Mesenchymal stem cell (in vitro differentiated cells and primary cell): ENCODE measurements at regions not wholly inside any gene's neighbourhood (a gene's known extent, or its start where the extent isn't known, plus 50 kb on each side); places are given as distances from the start of the nearest gene placed in this dataset.

Experiments
- DNase-seq: peaks from one replicate; pipeline ENCODE4 v3.0.0-alpha.2; 2013
- H2AFZ ChIP-seq: one replicate; pipeline ENCODE4 v1.6.1; 2013; ENCODE audit warnings: low read depth, mild to moderate bottlenecking, control low read depth, inconsistent platforms, low read length, moderate library complexity
- H2AK5ac ChIP-seq: 2 replicates; pipeline ENCODE4 v1.6.1; 2013; ENCODE audit warnings: low read length, moderate library complexity, mild to moderate bottlenecking, inconsistent platforms; ENCODE audit not compliant: severe bottlenecking
- H2BK120ac ChIP-seq: one replicate; pipeline ENCODE4 v1.6.1; 2013; ENCODE audit warnings: low read depth, mild to moderate bottlenecking, inconsistent platforms, low read length, moderate library complexity
- H2BK12ac ChIP-seq, 2 experiments: one replicate each; pipeline ENCODE4 v1.6.1; 2013; ENCODE audit warnings: inconsistent platforms in 2 of 2, low read length in 2 of 2, mild to moderate bottlenecking in 2 of 2, moderate library complexity in 2 of 2, control low read depth in 1 of 2
- H2BK15ac ChIP-seq: one replicate; pipeline ENCODE4 v1.6.1; 2013; ENCODE audit warnings: mild to moderate bottlenecking, low read depth, inconsistent platforms; ENCODE audit not compliant: poor library complexity, severe bottlenecking
- H2BK5ac ChIP-seq: 2 replicates; pipeline ENCODE4 v1.6.1; 2013; ENCODE audit warnings: low read depth, mild to moderate bottlenecking, low read length, control low read depth, inconsistent platforms; ENCODE audit not compliant: poor library complexity, severe bottlenecking
- H3K14ac ChIP-seq, 2 experiments: one replicate each; pipeline ENCODE4 v1.6.1; 2013; ENCODE audit warnings: inconsistent platforms in 2 of 2, low read length in 2 of 2, control low read depth in 1 of 2, mild to moderate bottlenecking in 1 of 2, moderate library complexity in 1 of 2
- H3K18ac ChIP-seq, 2 experiments: one replicate each; pipeline ENCODE4 v1.6.1; 2013; ENCODE audit warnings: inconsistent platforms in 2 of 2, low read length in 2 of 2, control low read depth in 1 of 2, low read depth in 1 of 2, mild to moderate bottlenecking in 1 of 2
- H3K23ac ChIP-seq, 2 experiments: one replicate each; pipeline ENCODE4 v1.6.1; 2013; ENCODE audit warnings: inconsistent platforms in 2 of 2, low read length in 2 of 2, mild to moderate bottlenecking in 2 of 2, moderate library complexity in 2 of 2, control low read depth in 1 of 2
- H3K27ac ChIP-seq: 2 replicates; pipeline ENCODE4 v1.5.1; 2013; ENCODE audit warnings: mild to moderate bottlenecking, moderate library complexity, low read length, control low read depth, inconsistent platforms; ENCODE audit not compliant: poor library complexity, severe bottlenecking
- H3K27me3 ChIP-seq, 2 experiments: 2 replicates each; pipeline versions ENCODE4 v1.6.1 to v1.7.0; 2013; ENCODE audit warnings: low read length in 2 of 2, mild to moderate bottlenecking in 2 of 2, moderate library complexity in 2 of 2, control low read depth in 1 of 2, inconsistent platforms in 1 of 2; ENCODE audit not compliant: control insufficient read depth in 1 of 2, insufficient read depth in 1 of 2
- H3K36me3 ChIP-seq, 2 experiments: 2 replicates each; pipeline versions ENCODE4 v1.6.1 to v1.7.0; 2013; ENCODE audit warnings: low read length in 2 of 2, control low read depth in 1 of 2, inconsistent platforms in 1 of 2, low read depth in 1 of 2, mild to moderate bottlenecking in 1 of 2; ENCODE audit not compliant: insufficient read depth in 2 of 2, control insufficient read depth in 1 of 2
- H3K4ac ChIP-seq, 2 experiments: one replicate each; pipeline ENCODE4 v1.6.1; 2013; ENCODE audit warnings: inconsistent platforms in 2 of 2, low read length in 2 of 2, mild to moderate bottlenecking in 2 of 2, moderate library complexity in 2 of 2, control low read depth in 1 of 2, low read depth in 1 of 2
- H3K4me1 ChIP-seq: 2 replicates; pipeline ENCODE4 v1.6.1; 2013; ENCODE audit warnings: low read depth, low read length, control low read depth; ENCODE audit not compliant: control insufficient read depth, insufficient read depth
- H3K4me2 ChIP-seq: 2 replicates; pipeline ENCODE4 v1.6.1; 2013; ENCODE audit warnings: low read length, mild to moderate bottlenecking, inconsistent platforms; ENCODE audit not compliant: poor library complexity, severe bottlenecking
- H3K4me3 ChIP-seq, 2 experiments: 2 replicates each; pipeline versions ENCODE4 v1.5.1 to v1.7.0; 2013; ENCODE audit warnings: low read length in 2 of 2, mild to moderate bottlenecking in 2 of 2, control low read depth in 1 of 2, low read depth in 1 of 2; ENCODE audit not compliant: insufficient read depth in 1 of 2
- H3K79me1 ChIP-seq: replicated peaks from 2 replicates; pipeline ENCODE4 v1.6.1; 2013; ENCODE audit warnings: mild to moderate bottlenecking, control low read depth, low read length, inconsistent platforms; ENCODE audit not compliant: poor library complexity, severe bottlenecking
- H3K9ac ChIP-seq: 2 replicates; pipeline ENCODE4 v1.7.0; 2013; ENCODE audit warnings: mild to moderate bottlenecking, low read length, moderate library complexity
- H3K9me3 ChIP-seq: 2 replicates; pipeline ENCODE4 v1.7.0; 2013; ENCODE audit warnings: mild to moderate bottlenecking, low read length; ENCODE audit not compliant: control insufficient read depth
- H4K8ac ChIP-seq: one replicate; pipeline ENCODE4 v1.6.1; 2013; ENCODE audit warnings: inconsistent platforms, mild to moderate bottlenecking, low read length, moderate library complexity
- H4K91ac ChIP-seq: one replicate; pipeline ENCODE4 v1.6.1; 2013; ENCODE audit warnings: mild to moderate bottlenecking, low read length, inconsistent platforms
- WGBS: methylation state at CpG from one replicate; pipeline ENCODE4 v1.1.7; 2013; ENCODE audit warnings: mixed read lengths; 5-methylcytosine and 5-hydroxymethylcytosine counted together

GRCh38 chr11:134474070-134474860, 62.2 kb upstream of the B3GAT1 start:
- H3K36me3 ChIP-seq, result no peaks in the 10 kb centered on the region
- H2AFZ ChIP-seq, result no peak overlapping the region
- no peak overlapping the region for H4K8ac ChIP-seq
- 81% methylated on average over 21 of the region's 21 CpGs for WGBS
- no peak overlapping the region for H3K4me3 ChIP-seq
- no peak overlapping the region for H2BK120ac ChIP-seq
- no peak overlapping the region for H3K18ac ChIP-seq
- no peak overlapping the region for H3K27ac ChIP-seq
- no peak overlapping the region for H3K14ac ChIP-seq
- no peak overlapping the region for H3K4ac ChIP-seq
- H2BK5ac ChIP-seq, result no peak overlapping the region
- H3K23ac ChIP-seq, result no peak overlapping the region
- no peak overlapping the region for H4K91ac ChIP-seq
- H3K4me1 ChIP-seq, result no peaks in the 10 kb centered on the region
- no peaks in the 10 kb centered on the region for H3K79me1 ChIP-seq
- H3K9me3 ChIP-seq, result peaks cover 6% of the 10 kb centered on the region
- no peak overlapping the region for H3K4me2 ChIP-seq
- H3K9ac ChIP-seq, result no peak overlapping the region
- H2BK12ac ChIP-seq, result no peak overlapping the region
- peaks cover 0 to 7% of the 10 kb centered on the region in 2 experiments for H3K27me3 ChIP-seq
- H2AK5ac ChIP-seq, result no peak overlapping the region
- no peak for DNase-seq
- H2BK15ac ChIP-seq, result no peak overlapping the region

- Histone ChIP-seq H4K91ac (no peak overlapping the region), H3K79me1 (no peaks in the 10 kb centered on the region), H3K27ac (no peak overlapping the region), H3K9me3 (peaks cover 6% of the 10 kb centered on the region), H3K27me3 (peaks cover 0 to 7% of the 10 kb centered on the region in 2 experiments), H4K8ac (no peak overlapping the region), H3K18ac (no peak overlapping the region), H2BK5ac (no peak overlapping the region), H2BK15ac (no peak overlapping the region), H3K14ac (no peak overlapping the region), H2BK120ac (no peak overlapping the region), H2AK5ac (no peak overlapping the region), H3K4me3 (no peak overlapping the region), H3K4me2 (no peak overlapping the region), H3K23ac (no peak overlapping the region), H3K4ac (no peak overlapping the region), H3K9ac (no peak overlapping the region), H2BK12ac (no peak overlapping the region), H2AFZ (no peak overlapping the region), H3K36me3 (no peaks in the 10 kb centered on the region), H3K4me1 (no peaks in the 10 kb centered on the region)
- DNase-seq, result no peak
- WGBS, result 68% methylated on average over 7 of the region's 9 CpGs
Observed at GRCh38 chr11:134471716-134472455, 59.8 kb upstream of the B3GAT1 start.

DNA sequence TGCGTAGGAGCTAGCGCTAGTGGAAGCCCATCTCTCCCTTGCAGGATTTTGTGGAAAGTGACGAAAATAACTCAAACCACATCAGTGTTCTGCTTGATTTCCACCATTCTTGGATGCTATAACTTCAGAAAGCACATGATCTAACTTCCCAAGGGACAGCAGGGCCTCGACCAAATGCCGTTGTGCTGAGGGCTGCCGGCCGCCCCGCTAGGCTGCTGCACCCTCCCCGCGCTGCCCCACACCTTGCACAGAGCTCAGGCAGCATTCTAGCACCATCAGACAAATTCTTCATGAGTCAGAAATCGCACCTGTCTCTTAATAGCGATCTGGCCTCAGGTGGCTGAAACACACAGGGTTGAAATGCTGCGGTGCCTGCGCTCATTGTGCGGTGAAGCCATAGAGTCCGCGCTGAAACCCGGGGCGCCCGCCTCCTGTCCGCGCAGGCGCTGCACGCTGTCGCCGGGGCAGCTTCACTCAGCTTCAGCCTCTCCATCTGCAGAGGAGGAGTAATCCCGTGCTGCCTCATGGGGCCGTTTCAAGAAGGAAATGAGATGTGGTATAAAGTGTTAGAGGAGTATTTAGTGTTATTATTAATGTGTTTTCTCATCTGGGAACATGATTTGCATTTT, 59.2 kb upstream of the B3GAT1 start:
- Histone ChIP-seq H2AK5ac (no peak overlapping the region), H2BK15ac (no peak overlapping the region), H3K18ac (no peak overlapping the region), H3K9ac (no peak overlapping the region), H3K23ac (no peak overlapping the region), H3K27me3 (peaks cover 0 to 7% of the 10 kb centered on the region in 2 experiments), H2AFZ (no peak overlapping the region), H3K14ac (no peak overlapping the region), H3K4ac (no peak overlapping the region), H2BK120ac (no peak overlapping the region), H3K4me2 (no peak overlapping the region), H2BK5ac (no peak overlapping the region), H3K4me3 (no peak overlapping the region), H4K8ac (no peak overlapping the region), H3K4me1 (no peaks in the 10 kb centered on the region), H3K27ac (no peak overlapping the region), H3K79me1 (no peaks in the 10 kb centered on the region), H4K91ac (no peak overlapping the region), H3K36me3 (no peaks in the 10 kb centered on the region), H3K9me3 (peaks cover 6% of the 10 kb centered on the region), H2BK12ac (no peak overlapping the region)
- WGBS, result 85% methylated on average over 28 of the region's 28 CpGs
- no peak for DNase-seq

DNA sequence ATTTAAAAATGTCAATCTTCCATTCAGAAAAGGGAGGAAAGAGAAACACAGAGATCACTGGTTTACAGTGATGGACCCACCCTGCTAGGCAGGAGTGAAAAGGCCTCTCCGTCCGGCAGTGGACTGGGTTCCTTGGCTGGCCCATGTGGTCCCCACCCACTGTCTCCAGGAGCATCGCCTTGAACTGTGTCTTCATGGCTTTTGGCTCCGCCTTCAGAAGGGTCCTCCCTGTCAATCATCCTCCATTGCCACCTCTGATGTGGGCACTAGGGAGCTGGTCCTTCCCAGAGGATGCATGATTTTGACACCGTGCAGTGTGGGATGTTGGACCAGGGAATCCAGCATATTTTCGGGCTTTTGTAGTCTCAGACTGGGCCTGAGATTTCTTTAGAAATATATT, 58.2 kb upstream of the B3GAT1 start:
- H3K9me3 ChIP-seq, result peaks cover 6% of the 10 kb centered on the region
- WGBS, result 90% methylated on average over 6 of the region's 6 CpGs
- H3K14ac ChIP-seq, result no peak overlapping the region
- no peak overlapping the region for H3K9ac ChIP-seq
- H3K4ac ChIP-seq, result no peak overlapping the region
- H3K27ac ChIP-seq, result no peak overlapping the region
- H3K18ac ChIP-seq, result no peak overlapping the region
- no peak overlapping the region for H3K4me2 ChIP-seq
- peaks cover 0 to 14% of the 10 kb centered on the region in 2 experiments for H3K27me3 ChIP-seq
- no peak overlapping the region for H3K4me3 ChIP-seq
- no peaks in the 10 kb centered on the region for H3K4me1 ChIP-seq
- H2AFZ ChIP-seq, result no peak overlapping the region
- H3K23ac ChIP-seq, result no peak overlapping the region
- H2BK12ac ChIP-seq, result no peak overlapping the region
- no peaks in the 10 kb centered on the region for H3K79me1 ChIP-seq
- H4K8ac ChIP-seq, result no peak overlapping the region
- H2BK15ac ChIP-seq, result no peak overlapping the region
- H3K36me3 ChIP-seq, result no peaks in the 10 kb centered on the region
- no peak overlapping the region for H2BK5ac ChIP-seq
- no peak for DNase-seq
- no peak overlapping the region for H2AK5ac ChIP-seq
- H4K91ac ChIP-seq, result no peak overlapping the region
- H2BK120ac ChIP-seq, result no peak overlapping the region
